ENCODE measurements at regions not wholly inside any gene's neighbourhood (a gene's known extent, or its start where the extent isn't known, plus 50 kb on each side); places are given as distances from the start of the nearest gene placed in this dataset.

GRCh38 chr4:153937289-153937688, 148.4 kb upstream of the SFRP2 start:
- Histone ChIP-seq H3K9me3 (no peaks in the 10 kb centered on the region), H3K36me3 (ENCODE audit: control insufficient read depth, insufficient read depth, low read length) (no peaks in the 10 kb centered on the region), H3K4me1 (no peaks in the 10 kb centered on the region), H3K27me3 (replicated peaks; ENCODE audit: control insufficient read depth, insufficient read depth, low read length) (no peaks in the 10 kb centered on the region), H3K4me3 (ENCODE audit: low read depth, low read length) (no peak overlapping the region)
- ChIA-PET POLR2A (no interaction called here), CTCF (no interaction called here)
- Mint-ChIP-seq H3K4me1 (ENCODE audit: low read depth, unreplicated experiment) (no peaks in the 10 kb centered on the region), H3K9me3 (ENCODE audit: unreplicated experiment) (no peaks in the 10 kb centered on the region), H3K27me3 (ENCODE audit: insufficient read depth, unreplicated experiment) (peaks cover 14% of the 10 kb centered on the region), H3K4me3 (ENCODE audit: unreplicated experiment) (no peak overlapping the region), H3K36me3 (ENCODE audit: insufficient read depth, unreplicated experiment) (no peaks in the 10 kb centered on the region), H3K27ac (ENCODE audit: unreplicated experiment) (no peak overlapping the region)
- DNase-seq: no peak
- BruUV-seq (replicated peaks): no TSS peak
- TF ChIP-seq CTCF (IDR thresholded peaks at IDR 0.05; ENCODE audit: insufficient read depth in 1 of 2, low read depth in 1 of 2, low read length in 1 of 2, severe bottlenecking in 1 of 2, unreplicated experiment in 1 of 2): no peak
- intact Hi-C loops (cut with micrococcal nuclease; ENCODE audit: unreplicated experiment): no loop called here

GRCh38 chr4:153936121-153936520, 147.2 kb upstream of the SFRP2 start:
- Mint-ChIP-seq H3K36me3 (ENCODE audit: insufficient read depth, unreplicated experiment) (no peaks in the 10 kb centered on the region), H3K27ac (ENCODE audit: unreplicated experiment) (no peak overlapping the region), H3K4me3 (ENCODE audit: unreplicated experiment) (no peak overlapping the region), H3K9me3 (ENCODE audit: unreplicated experiment) (no peaks in the 10 kb centered on the region), H3K27me3 (ENCODE audit: insufficient read depth, unreplicated experiment) (peaks cover 14% of the 10 kb centered on the region), H3K4me1 (ENCODE audit: low read depth, unreplicated experiment) (no peaks in the 10 kb centered on the region)
- ChIA-PET CTCF (no interaction called here), POLR2A (no interaction called here)
- intact Hi-C loops (cut with micrococcal nuclease; ENCODE audit: unreplicated experiment): no loop called here
- no peak overlapping the region for H3K4me3 ChIP-seq (ENCODE audit: low read depth, low read length)
- TF ChIP-seq CTCF (IDR thresholded peaks at IDR 0.05; ENCODE audit: insufficient read depth in 1 of 2, low read depth in 1 of 2, low read length in 1 of 2, severe bottlenecking in 1 of 2, unreplicated experiment in 1 of 2): no peak
- DNase-seq: no peak
- H3K4me1 ChIP-seq: no peaks in the 10 kb centered on the region
- H3K27me3 ChIP-seq (replicated peaks; ENCODE audit: control insufficient read depth, insufficient read depth, low read length): no peaks in the 10 kb centered on the region
- no peaks in the 10 kb centered on the region for H3K36me3 ChIP-seq (ENCODE audit: control insufficient read depth, insufficient read depth, low read length)
- BruUV-seq (replicated peaks): no TSS peak
- no peaks in the 10 kb centered on the region for H3K9me3 ChIP-seq

GRCh38 chr4:153934688-153935017, 145.8 kb upstream of the SFRP2 start:
- intact Hi-C loops (cut with micrococcal nuclease; ENCODE audit: unreplicated experiment): no loop called here
- no peak for DNase-seq
- no peaks in the 10 kb centered on the region for H3K9me3 ChIP-seq
- no peaks in the 10 kb centered on the region for H3K4me1 Mint-ChIP-seq (ENCODE audit: low read depth, unreplicated experiment)
- peaks cover 11% of the 10 kb centered on the region for H3K27me3 Mint-ChIP-seq (ENCODE audit: insufficient read depth, unreplicated experiment)
- TF ChIP-seq CTCF (IDR thresholded peaks at IDR 0.05; ENCODE audit: insufficient read depth in 1 of 2, low read depth in 1 of 2, low read length in 1 of 2, severe bottlenecking in 1 of 2, unreplicated experiment in 1 of 2): no peak
- H3K4me1 ChIP-seq: no peaks in the 10 kb centered on the region
- POLR2A ChIA-PET: no interaction called here
- H3K4me3 Mint-ChIP-seq (ENCODE audit: unreplicated experiment): no peak overlapping the region
- H3K36me3 ChIP-seq (ENCODE audit: control insufficient read depth, insufficient read depth, low read length): no peaks in the 10 kb centered on the region
- CTCF ChIA-PET: no interaction called here
- H3K9me3 Mint-ChIP-seq (ENCODE audit: unreplicated experiment): no peaks in the 10 kb centered on the region
- BruUV-seq (replicated peaks): no TSS peak
- no peak overlapping the region for H3K27ac Mint-ChIP-seq (ENCODE audit: unreplicated experiment)
- H3K27me3 ChIP-seq (replicated peaks; ENCODE audit: control insufficient read depth, insufficient read depth, low read length): no peaks in the 10 kb centered on the region
- no peaks in the 10 kb centered on the region for H3K36me3 Mint-ChIP-seq (ENCODE audit: insufficient read depth, unreplicated experiment)
- no peak overlapping the region for H3K4me3 ChIP-seq (ENCODE audit: low read depth, low read length)

Data from Caco-2 (cell line).